ENCODE measurements at regions not wholly inside any gene's neighbourhood (a gene's known extent, or its start where the extent isn't known, plus 50 kb on each side); places are given as distances from the start of the nearest gene placed in this dataset.
"Not testable (repeated sequence)": the region's sequence is repeated elsewhere in the genome, so short reads cannot be mapped to it uniquely, and the experiment has no call there.

DNA sequence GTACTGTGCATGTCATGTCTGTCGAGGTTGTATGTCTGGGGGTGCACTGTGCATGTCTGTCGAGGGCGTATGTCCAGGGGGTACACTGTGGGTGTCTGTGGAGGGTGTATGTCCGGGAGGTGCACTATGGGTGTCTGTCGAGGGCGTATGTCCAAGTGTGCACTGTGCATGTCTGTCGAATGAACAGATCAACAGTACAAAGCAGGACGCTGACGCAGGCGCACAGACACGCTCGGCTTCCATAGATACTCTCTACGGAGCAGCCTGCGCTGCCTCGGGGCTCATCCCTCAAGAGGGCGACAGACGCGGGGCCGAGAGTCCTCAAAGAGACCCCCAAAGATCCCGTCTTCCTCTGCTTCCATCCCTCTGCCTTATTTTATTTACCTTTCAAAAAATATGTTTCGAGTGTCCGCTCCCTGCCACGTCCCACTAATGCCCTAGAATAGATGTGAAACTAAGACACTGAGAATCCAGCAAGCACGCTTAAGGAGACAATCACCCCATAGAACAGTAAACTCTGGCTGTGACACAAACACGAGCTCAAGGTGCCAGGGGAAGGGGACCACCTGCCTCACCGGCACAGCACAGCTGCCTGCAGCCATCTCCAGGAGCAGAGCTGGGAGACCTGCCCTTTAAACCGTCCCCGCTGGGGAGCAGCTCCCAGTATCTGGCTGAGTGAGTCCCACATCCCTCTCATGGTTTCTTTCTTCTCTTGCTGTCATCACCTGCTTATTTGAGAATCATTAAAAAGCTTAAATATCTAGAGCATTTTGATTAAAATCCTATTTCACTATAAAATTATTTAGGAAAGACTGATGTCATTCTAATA, 250.5 kb upstream of the MYT1L start:
- intact Hi-C loops (cut with micrococcal nuclease) = no loop called here
- Mint-ChIP-seq H3K4me1 (no peaks in the 10 kb centered on the region), H3K27ac (no peak overlapping the region), H3K36me3 (ENCODE audit: low read depth) (no peaks in the 10 kb centered on the region), H3K27me3 (no peaks in the 10 kb centered on the region), H3K9me3 (peaks cover 3% of the 10 kb centered on the region), H3K4me3 (no peak overlapping the region)
- DNase-seq = no peak

DNA sequence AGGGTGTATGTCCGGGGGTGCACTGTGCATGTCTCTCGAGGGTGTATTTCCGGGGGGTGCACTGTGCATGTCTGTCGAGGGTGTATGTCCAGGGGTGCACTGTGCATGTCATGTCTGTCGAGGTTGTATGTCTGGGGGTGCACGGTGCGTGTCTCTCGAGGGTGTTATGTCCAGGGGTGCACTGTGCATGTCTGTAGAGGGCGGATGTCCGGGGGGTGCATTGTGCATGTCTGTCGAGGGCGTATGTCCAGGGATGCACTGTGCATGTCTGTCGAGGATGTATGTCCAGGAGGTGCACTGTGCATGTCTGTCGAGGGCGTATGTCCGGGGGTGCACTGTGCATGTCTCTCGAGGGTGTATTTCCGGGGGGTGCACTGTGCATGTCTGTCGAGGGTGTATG, 249.8 kb upstream of the MYT1L start:
- DNase-seq; intact Hi-C loops (cut with micrococcal nuclease); H3K9me3 Mint-ChIP-seq; H3K27me3 Mint-ChIP-seq; H3K27ac Mint-ChIP-seq; H3K36me3 Mint-ChIP-seq (ENCODE audit: low read depth); H3K4me1 Mint-ChIP-seq; H3K4me3 Mint-ChIP-seq: not testable (repeated sequence)

DNA sequence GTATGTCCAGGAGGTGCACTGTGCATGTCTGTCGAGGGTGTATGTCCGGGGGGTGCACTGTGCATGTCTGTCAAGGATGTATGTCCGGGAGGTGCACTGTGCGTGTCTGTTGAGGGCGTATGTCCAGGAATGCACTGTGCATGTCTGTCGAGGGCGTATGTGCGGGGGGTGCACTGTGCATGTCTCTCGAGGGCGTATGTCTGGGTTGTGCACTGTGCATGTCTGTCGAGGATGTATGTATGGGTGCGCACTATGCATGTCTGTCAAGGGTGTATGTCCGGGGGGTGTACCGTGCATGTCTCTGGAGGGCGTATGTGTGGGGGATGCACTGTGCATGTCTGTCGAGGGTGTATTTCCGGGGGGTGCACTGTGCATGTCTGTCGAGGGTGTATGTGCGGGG, 249.3 kb upstream of the MYT1L start:
- Mint-ChIP-seq H3K4me1 (no peaks in the 10 kb centered on the region), H3K36me3 (ENCODE audit: low read depth) (no peaks in the 10 kb centered on the region), H3K27me3 (no peaks in the 10 kb centered on the region), H3K27ac (no peak overlapping the region), H3K4me3 (no peak overlapping the region), H3K9me3 (no peaks in the 10 kb centered on the region)
- no peak for DNase-seq
- intact Hi-C loops (cut with micrococcal nuclease) = no loop called here

GRCh38 chr2:2579814-2580213, 248.7 kb upstream of the MYT1L start:
- Mint-ChIP-seq H3K4me1 (no peaks in the 10 kb centered on the region), H3K27ac (no peak overlapping the region)
- intact Hi-C loops (cut with micrococcal nuclease) = no loop called here

GRCh38 chr2:2577407-2577831, 246.3 kb upstream of the MYT1L start:
- Mint-ChIP-seq H3K4me3 (no peak overlapping the region), H3K9me3 (no peaks in the 10 kb centered on the region), H3K27me3 (no peaks in the 10 kb centered on the region), H3K27ac (no peak overlapping the region), H3K4me1 (no peaks in the 10 kb centered on the region), H3K36me3 (ENCODE audit: low read depth) (no peaks in the 10 kb centered on the region)
- no peak for DNase-seq
- intact Hi-C loops (cut with micrococcal nuclease) = no loop called here

More at GRCh38 chr2:2579814-2580213, 248.7 kb upstream of the MYT1L start:
- no peaks in the 10 kb centered on the region for H3K9me3 Mint-ChIP-seq
- no peaks in the 10 kb centered on the region for H3K36me3 Mint-ChIP-seq (ENCODE audit: low read depth)
- no peak overlapping the region for H3K4me3 Mint-ChIP-seq
- DNase-seq = no peak
- no peaks in the 10 kb centered on the region for H3K27me3 Mint-ChIP-seq

DNA sequence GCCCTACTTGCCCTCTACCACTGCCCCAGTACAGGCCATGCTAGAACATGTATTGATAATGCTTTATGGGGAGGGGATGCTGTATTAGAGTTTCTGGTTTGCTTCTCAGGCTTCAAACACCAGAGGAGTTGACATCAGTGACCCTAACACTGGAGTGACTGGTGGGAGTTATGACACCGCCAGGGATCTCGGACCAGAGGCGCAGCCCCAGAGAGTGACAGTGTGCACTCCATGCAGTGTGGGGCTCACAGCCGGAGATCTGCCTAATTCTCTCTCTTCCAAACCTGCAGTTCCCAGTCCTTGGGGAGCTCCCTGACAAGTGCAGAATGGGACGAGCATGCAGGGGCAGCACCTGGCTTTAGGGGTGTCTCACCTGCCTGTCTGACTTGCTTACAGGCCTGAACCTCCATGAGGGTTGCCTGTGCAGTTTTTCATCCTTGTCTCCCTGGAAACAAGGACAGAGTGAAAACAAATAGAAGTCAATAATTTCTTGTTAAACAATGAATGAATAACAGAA, 244.9 kb upstream of the MYT1L start:
- Mint-ChIP-seq H3K4me3 (no peak overlapping the region), H3K36me3 (ENCODE audit: low read depth) (no peaks in the 10 kb centered on the region), H3K27ac (no peak overlapping the region), H3K9me3 (no peaks in the 10 kb centered on the region), H3K4me1 (no peaks in the 10 kb centered on the region), H3K27me3 (no peaks in the 10 kb centered on the region)
- intact Hi-C loops (cut with micrococcal nuclease) = no loop called here
- DNase-seq = no peak

- intact Hi-C loops (cut with micrococcal nuclease) = no loop called here
- Mint-ChIP-seq H3K9me3 (no peaks in the 10 kb centered on the region), H3K4me1 (no peaks in the 10 kb centered on the region), H3K27me3 (no peaks in the 10 kb centered on the region), H3K4me3 (no peak overlapping the region), H3K27ac (no peak overlapping the region), H3K36me3 (ENCODE audit: low read depth) (no peaks in the 10 kb centered on the region)
- DNase-seq = no peak
Measured at GRCh38 chr2:2575181-2575577, 244.1 kb upstream of the MYT1L start.

DNA sequence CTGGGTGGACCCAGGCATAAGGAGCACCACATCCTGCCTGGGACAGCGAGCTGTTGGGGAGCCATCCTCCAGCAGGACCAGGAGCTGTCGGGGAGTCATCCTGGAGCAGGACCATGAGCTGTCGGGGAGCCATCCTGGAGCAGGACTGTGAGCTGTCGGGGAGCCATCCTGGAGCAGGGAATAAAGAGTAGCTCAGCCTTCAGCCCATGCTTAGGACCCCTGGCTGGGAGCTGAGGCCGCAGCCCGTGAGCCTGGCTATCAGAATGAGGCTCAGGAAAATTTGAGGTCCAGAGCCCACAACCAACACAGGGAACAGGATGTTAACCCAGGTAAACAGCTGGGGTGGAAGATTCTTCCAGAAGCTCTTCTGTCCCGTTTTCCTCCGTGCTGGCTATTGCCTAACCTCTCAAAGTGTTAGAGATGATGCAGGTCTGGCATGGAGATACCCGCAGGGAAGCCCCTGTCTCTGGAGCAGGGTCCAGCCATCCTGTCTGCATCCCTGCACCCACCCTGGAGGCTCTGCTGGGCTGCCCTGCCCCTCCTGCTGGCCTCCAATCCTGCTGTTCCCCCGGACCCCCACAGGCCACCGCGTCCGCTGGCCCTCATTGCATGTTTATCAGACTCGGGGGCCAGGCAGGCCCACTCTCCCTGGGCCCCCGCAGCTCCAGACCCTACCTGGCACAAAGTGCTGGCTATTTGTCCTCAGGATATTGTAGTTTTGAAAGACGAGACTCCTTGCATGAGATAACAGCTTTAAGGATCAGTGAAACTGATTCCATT, 243.5 kb upstream of the MYT1L start:
- Mint-ChIP-seq H3K9me3 (no peaks in the 10 kb centered on the region), H3K27me3 (no peaks in the 10 kb centered on the region), H3K27ac (no peak overlapping the region), H3K4me3 (no peak overlapping the region), H3K36me3 (ENCODE audit: low read depth) (no peaks in the 10 kb centered on the region), H3K4me1 (no peaks in the 10 kb centered on the region)
- DNase-seq = no peak
- intact Hi-C loops (cut with micrococcal nuclease) = no loop called here

DNA sequence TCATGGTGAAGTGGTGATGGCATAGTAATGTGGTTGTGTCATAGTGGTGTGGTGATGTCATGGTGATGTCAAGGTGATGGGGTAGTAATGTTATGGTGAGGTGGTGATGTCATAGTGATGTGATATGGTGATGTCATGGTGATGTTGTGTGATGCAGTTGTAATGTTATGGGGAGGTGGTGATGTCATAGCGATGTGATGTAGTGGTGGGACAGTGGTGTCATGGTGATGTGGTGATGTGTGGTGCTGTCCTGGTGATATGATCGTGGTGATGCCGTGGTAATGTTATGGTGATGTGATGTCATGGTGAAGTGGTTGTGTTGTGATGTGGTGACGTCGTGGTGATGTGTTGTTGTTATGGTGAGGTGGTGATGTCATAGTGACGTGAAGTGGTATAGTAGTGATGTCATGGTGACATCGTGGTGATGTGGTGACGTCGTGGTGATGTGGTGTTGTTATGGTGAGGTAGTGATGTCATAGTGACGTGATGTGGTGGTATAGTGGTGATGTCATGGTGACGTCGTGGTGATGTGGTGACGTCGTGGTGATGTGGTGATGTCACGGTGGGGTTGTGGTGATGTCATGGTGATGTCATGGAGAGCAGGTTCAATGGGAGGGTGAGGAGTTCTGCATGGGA, 242.7 kb upstream of the MYT1L start:
- no peak overlapping the region for H3K27ac Mint-ChIP-seq
- no peaks in the 10 kb centered on the region for H3K9me3 Mint-ChIP-seq
- intact Hi-C loops (cut with micrococcal nuclease) = no loop called here
- H3K4me1 Mint-ChIP-seq = no peaks in the 10 kb centered on the region
- H3K4me3 Mint-ChIP-seq = no peak overlapping the region
- H3K36me3 Mint-ChIP-seq (ENCODE audit: low read depth) = no peaks in the 10 kb centered on the region
- no peak for DNase-seq
- H3K27me3 Mint-ChIP-seq = no peaks in the 10 kb centered on the region

- no peak overlapping the region for H3K4me3 Mint-ChIP-seq
- H3K36me3 Mint-ChIP-seq (ENCODE audit: low read depth) = no peaks in the 10 kb centered on the region
- intact Hi-C loops (cut with micrococcal nuclease) = no loop called here
- no peak overlapping the region for H3K27ac Mint-ChIP-seq
- no peaks in the 10 kb centered on the region for H3K4me1 Mint-ChIP-seq
- DNase-seq = no peak
- no peaks in the 10 kb centered on the region for H3K27me3 Mint-ChIP-seq
- H3K9me3 Mint-ChIP-seq = no peaks in the 10 kb centered on the region
Measured at GRCh38 chr2:2573205-2573604, 242.1 kb upstream of the MYT1L start.

DNA sequence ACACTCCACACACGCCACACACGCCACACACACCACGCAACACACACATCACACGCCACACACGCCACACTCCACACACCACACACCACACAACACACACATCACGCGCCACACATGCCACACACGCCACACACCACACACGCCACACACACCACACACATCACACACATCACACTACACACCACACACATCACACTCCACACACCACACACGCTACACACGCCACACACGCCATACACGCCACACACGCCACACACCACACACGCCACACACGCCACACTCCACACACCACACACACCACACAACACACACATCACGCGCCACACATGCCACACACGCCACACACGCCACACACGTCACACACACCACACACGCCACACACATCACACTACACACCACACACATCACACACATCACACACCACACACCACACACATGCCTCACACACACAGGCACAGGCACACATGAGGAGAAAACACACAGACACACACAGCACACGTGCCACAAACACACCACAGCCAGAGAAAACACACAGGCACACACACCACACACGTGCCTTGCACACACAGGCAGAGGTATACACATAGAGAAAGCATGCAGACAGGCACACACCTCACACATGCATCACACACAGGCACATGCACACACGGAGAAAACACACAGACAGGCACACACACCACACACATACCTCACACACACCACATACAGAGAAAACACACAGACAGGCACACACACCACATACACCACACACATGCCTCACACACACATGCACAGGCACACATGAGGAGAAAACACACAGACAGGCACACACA, 241.5 kb upstream of the MYT1L start:
- no peaks in the 10 kb centered on the region for H3K4me1 Mint-ChIP-seq
- no peak for DNase-seq
- H3K27ac Mint-ChIP-seq = no peak overlapping the region
- H3K27me3 Mint-ChIP-seq = no peaks in the 10 kb centered on the region
- no peaks in the 10 kb centered on the region for H3K9me3 Mint-ChIP-seq
- H3K36me3 Mint-ChIP-seq (ENCODE audit: low read depth) = no peaks in the 10 kb centered on the region
- no peak overlapping the region for H3K4me3 Mint-ChIP-seq
- intact Hi-C loops (cut with micrococcal nuclease) = no loop called here

DNA sequence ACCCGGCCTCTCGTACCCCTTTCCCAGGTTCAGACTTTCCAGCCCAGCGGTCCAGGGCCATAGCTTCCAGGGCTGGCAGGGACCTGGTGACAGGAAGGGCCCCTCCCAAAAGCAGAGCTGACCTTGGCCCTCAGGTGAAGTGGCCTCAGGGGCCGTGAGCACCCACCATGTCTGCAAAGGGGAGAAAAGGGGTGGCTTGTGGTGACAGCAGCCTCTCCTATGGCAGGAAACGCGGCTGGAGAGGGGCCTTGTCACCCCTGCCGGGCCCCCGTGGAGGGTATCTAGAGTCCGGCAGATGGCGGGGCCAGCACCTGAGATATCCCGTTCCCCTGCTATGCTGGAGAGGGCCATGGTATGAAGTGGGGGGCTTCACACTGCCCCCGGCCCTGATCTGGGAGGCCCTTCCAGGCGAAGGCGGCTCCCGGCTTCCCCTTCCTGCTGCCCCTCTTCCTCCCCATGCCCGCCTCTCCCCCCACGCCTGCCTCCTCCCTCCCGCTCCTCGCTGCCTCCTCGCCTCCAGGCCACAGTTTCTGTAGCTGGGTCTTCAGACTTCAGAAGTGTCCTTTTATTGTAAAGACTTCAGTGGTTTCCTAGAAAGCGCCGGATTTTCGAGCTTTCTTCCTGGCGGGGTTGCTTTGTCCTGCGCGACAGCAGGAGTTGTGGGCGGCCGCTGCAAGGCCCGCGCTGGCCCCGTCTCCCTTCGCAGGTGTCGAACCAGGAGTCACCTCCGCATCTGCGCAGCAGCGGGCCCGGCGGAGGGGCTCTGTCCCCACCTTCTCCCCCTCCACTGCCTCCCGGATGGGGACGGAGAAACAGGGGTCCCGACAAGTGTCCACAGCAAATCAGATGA, 240.5 kb upstream of the MYT1L start:
- Mint-ChIP-seq H3K27me3 (no peaks in the 10 kb centered on the region), H3K27ac (no peak overlapping the region), H3K4me3 (no peak overlapping the region), H3K4me1 (no peaks in the 10 kb centered on the region), H3K9me3 (no peaks in the 10 kb centered on the region), H3K36me3 (ENCODE audit: low read depth) (no peaks in the 10 kb centered on the region)
- DNase-seq = no peak
- intact Hi-C loops (cut with micrococcal nuclease) = no loop called here

- no peak overlapping the region for H3K4me3 Mint-ChIP-seq
- DNase-seq = no peak
- H3K27me3 Mint-ChIP-seq = no peaks in the 10 kb centered on the region
- H3K27ac Mint-ChIP-seq = no peak overlapping the region
- intact Hi-C loops (cut with micrococcal nuclease) = no loop called here
- H3K36me3 Mint-ChIP-seq (ENCODE audit: low read depth) = no peaks in the 10 kb centered on the region
- no peaks in the 10 kb centered on the region for H3K9me3 Mint-ChIP-seq
- H3K4me1 Mint-ChIP-seq = no peaks in the 10 kb centered on the region
Measured at GRCh38 chr2:2570871-2571270, 239.8 kb upstream of the MYT1L start.
